ENCODE measurements at regions not wholly inside any gene's neighbourhood (a gene's known extent, or its start where the extent isn't known, plus 50 kb on each side); places are given as distances from the start of the nearest gene placed in this dataset.

GRCh38 chr12:47319746-47320145, 240.0 kb upstream of the AMIGO2 start:
- DNase-seq (ENCODE audit: low spot score), result no peak
- H3K27ac ChIP-seq, result no peak overlapping the region
- H3K4me3 ChIP-seq, result no peak overlapping the region
- no peak for TF ChIP-seq CTCF (IDR thresholded peaks at IDR 0.05)

- no peak for DNase-seq (ENCODE audit: low spot score)
- H3K27ac ChIP-seq, result no peak overlapping the region
- H3K4me3 ChIP-seq, result no peak overlapping the region
- TF ChIP-seq CTCF (IDR thresholded peaks at IDR 0.05), result no peak
These were observed 239.2 kb upstream of the AMIGO2 start for GRCh38 chr12:47318963-47319362.

GRCh38 chr12:47317175-47317915, 237.6 kb upstream of the AMIGO2 start:
- TF ChIP-seq CTCF (IDR thresholded peaks at IDR 0.05), result no peak
- no peak for DNase-seq (ENCODE audit: low spot score)
- H3K4me3 ChIP-seq, result no peak overlapping the region
- peak overlapping the region in 1 of 2 donors; percentile 59 for H3K27ac ChIP-seq

- peak overlapping the region in 1 of 2 donors; percentile 59 for H3K27ac ChIP-seq
- DNase-seq (ENCODE audit: low spot score), result no peak
- no peak for TF ChIP-seq CTCF (IDR thresholded peaks at IDR 0.05)
- no peak overlapping the region for H3K4me3 ChIP-seq
These were observed 236.9 kb upstream of the AMIGO2 start for GRCh38 chr12:47316609-47317049.

GRCh38 chr12:47314996-47315395, 235.2 kb upstream of the AMIGO2 start:
- DNase-seq (ENCODE audit: low spot score), result no peak
- TF ChIP-seq CTCF (IDR thresholded peaks at IDR 0.05), result no peak
- H3K27ac ChIP-seq, result no peak overlapping the region
- no peak overlapping the region for H3K4me3 ChIP-seq

GRCh38 chr12:47312808-47313426, 233.2 kb upstream of the AMIGO2 start:
- DNase-seq (ENCODE audit: low spot score), result no peak
- TF ChIP-seq CTCF (IDR thresholded peaks at IDR 0.05), result no peak
- no peak overlapping the region for H3K4me3 ChIP-seq
- H3K27ac ChIP-seq, result no peak overlapping the region

- no peak for TF ChIP-seq CTCF (IDR thresholded peaks at IDR 0.05)
- no peak for DNase-seq (ENCODE audit: low spot score)
- no peak overlapping the region for H3K27ac ChIP-seq
- H3K4me3 ChIP-seq, result no peak overlapping the region
These were observed 232.4 kb upstream of the AMIGO2 start for GRCh38 chr12:47312147-47312546.

All from coronary artery (tissue), 2 donors.